OCI-LY1 (cell line): ENCODE measurements at regions not wholly inside any gene's neighbourhood (a gene's known extent, or its start where the extent isn't known, plus 50 kb on each side); places are given as distances from the start of the nearest gene placed in this dataset.

ENCODE experiments used
- EZH2 ChIP-seq: fragments of 200-600 bp; sonication (generic), shearing (Covaris generic); IDR thresholded peaks from 2 replicates; pipeline ENCODE4 v1.8.0; 2017; ENCODE audit warnings: borderline replicate concordance, mixed run types, mild to moderate bottlenecking, antibody characterized with exemption, low read length, moderate library complexity, mixed read lengths
- TF ChIP-seq, protein P1 (sequence below): fragments of 200-600 bp; sonication (generic), shearing (Covaris generic); IDR thresholded peaks from 2 replicates; pipeline ENCODE4 v1.5.1; 2017; ENCODE audit warnings: mild to moderate bottlenecking, antibody characterized with exemption, low read length, moderate library complexity, mixed read lengths

DNA sequence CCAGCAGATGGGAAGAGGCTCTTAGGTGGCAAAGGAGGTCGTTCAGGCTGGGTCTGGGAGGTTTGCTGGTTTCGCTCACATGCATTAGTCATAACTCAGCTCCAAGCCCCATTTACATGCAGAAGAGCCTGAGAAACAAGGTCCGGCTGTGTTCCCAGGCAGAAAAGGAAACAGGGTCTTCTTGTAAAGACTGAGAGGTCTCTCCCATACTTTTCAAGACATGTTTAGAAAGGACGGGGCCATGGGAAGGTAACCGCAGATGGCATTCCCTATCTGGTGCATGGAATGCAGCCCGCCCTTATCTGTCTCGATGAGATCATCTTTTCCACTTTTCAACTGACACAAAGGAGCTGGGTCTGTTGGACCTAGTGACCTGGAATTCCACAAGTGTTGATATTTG, 389.0 kb upstream of the CDH11 start:
- TF ChIP-seq, protein P1, sequence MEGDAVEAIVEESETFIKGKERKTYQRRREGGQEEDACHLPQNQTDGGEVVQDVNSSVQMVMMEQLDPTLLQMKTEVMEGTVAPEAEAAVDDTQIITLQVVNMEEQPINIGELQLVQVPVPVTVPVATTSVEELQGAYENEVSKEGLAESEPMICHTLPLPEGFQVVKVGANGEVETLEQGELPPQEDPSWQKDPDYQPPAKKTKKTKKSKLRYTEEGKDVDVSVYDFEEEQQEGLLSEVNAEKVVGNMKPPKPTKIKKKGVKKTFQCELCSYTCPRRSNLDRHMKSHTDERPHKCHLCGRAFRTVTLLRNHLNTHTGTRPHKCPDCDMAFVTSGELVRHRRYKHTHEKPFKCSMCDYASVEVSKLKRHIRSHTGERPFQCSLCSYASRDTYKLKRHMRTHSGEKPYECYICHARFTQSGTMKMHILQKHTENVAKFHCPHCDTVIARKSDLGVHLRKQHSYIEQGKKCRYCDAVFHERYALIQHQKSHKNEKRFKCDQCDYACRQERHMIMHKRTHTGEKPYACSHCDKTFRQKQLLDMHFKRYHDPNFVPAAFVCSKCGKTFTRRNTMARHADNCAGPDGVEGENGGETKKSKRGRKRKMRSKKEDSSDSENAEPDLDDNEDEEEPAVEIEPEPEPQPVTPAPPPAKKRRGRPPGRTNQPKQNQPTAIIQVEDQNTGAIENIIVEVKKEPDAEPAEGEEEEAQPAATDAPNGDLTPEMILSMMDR, result no peak
- TF ChIP-seq EZH2, result no peak
